WTC11 (cell line): ENCODE measurements at regions not wholly inside any gene's neighbourhood (a gene's known extent, or its start where the extent isn't known, plus 50 kb on each side); places are given as distances from the start of the nearest gene placed in this dataset.

Experiments used
- ATAC-seq: fragments of 200-7000 bp; cut with Tn5 transposase; 2 replicates; pipeline ENCODE4 v1.10.0; 2021; ENCODE audit warnings: mild to moderate bottlenecking, moderate library complexity
- CTCF ChIA-PET: fragments of 300-600 bp; sonication (Branson Sonifier 250); formaldehyde crosslinking; loops from one replicate; lab custom pipeline; 2021; ENCODE audit warnings: antibody characterized with exemption; lab: Charles Lee
- POLR2A ChIA-PET: fragments of 350-600 bp; sonication (Branson Sonifier 250); formaldehyde crosslinking; loops from one replicate; lab custom pipeline; 2021; ENCODE audit warnings: antibody characterized with exemption; lab: Charles Lee
- DNase-seq: peaks from one replicate; pipeline ENCODE4 v3.0.0; 2021; ENCODE audit warnings: low spot score
- H3K27ac Mint-ChIP-seq: 2 replicates; pipeline ENCODE4 v1.8.0; 2021; ENCODE audit warnings: mixed read lengths
- H3K27me3 Mint-ChIP-seq: 2 replicates; pipeline ENCODE4 v1.8.0; 2021; ENCODE audit warnings: low read depth, mild to moderate bottlenecking, moderate library complexity, mixed read lengths
- H3K36me3 Mint-ChIP-seq: 2 replicates; pipeline ENCODE4 v1.8.0; 2021; ENCODE audit warnings: mixed read lengths
- H3K4me1 Mint-ChIP-seq: 2 replicates; pipeline ENCODE4 v1.8.0; 2022; ENCODE audit warnings: mixed read lengths
- H3K4me3 Mint-ChIP-seq: 2 replicates; pipeline ENCODE4 v1.8.0; 2021; ENCODE audit warnings: mild to moderate bottlenecking, moderate library complexity, mixed read lengths
- H3K9me3 Mint-ChIP-seq: 2 replicates; pipeline ENCODE4 v1.8.0; 2021; ENCODE audit warnings: mixed read lengths
- CBFB ChIP-seq: sonication (generic); formaldehyde crosslinking; IDR thresholded peaks from 2 replicates; pipeline ENCODE4 v1.8.1; 2022; ENCODE audit warnings: mild to moderate bottlenecking, low read depth, missing genetic modification reagents
- CREB1 ChIP-seq: sonication (generic); formaldehyde crosslinking; IDR thresholded peaks from 2 replicates; pipeline ENCODE4 v1.8.0; 2023; ENCODE audit warnings: mild to moderate bottlenecking, missing genetic modification reagents
- EMX1 ChIP-seq: fragments of 250-450 bp; sonication (Bioruptor Pico); IDR thresholded peaks from 2 replicates; pipeline ENCODE4 v1.8.0; 2021; ENCODE audit warnings: mild to moderate bottlenecking
- ESRRA ChIP-seq: sonication (generic); formaldehyde crosslinking; IDR thresholded peaks from 2 replicates; pipeline ENCODE4 v1.8.1; 2022; ENCODE audit warnings: mild to moderate bottlenecking, missing genetic modification reagents, borderline replicate concordance
- ETV6 ChIP-seq: sonication (generic); formaldehyde crosslinking; IDR thresholded peaks from 2 replicates; pipeline ENCODE4 v1.8.1; 2022; ENCODE audit warnings: mild to moderate bottlenecking, missing genetic modification reagents
- JUN ChIP-seq: sonication (generic); formaldehyde crosslinking; IDR thresholded peaks from 2 replicates; pipeline ENCODE4 v1.8.0; 2023; ENCODE audit warnings: mild to moderate bottlenecking, missing genetic modification reagents
- SP1 ChIP-seq: sonication (generic); formaldehyde crosslinking; conservative IDR thresholded peaks from 2 replicates; pipeline ENCODE4 v1.8.1; 2022; ENCODE audit warnings: missing genetic modification reagents
- ZNF121 ChIP-seq: sonication (generic); formaldehyde crosslinking; IDR thresholded peaks from 2 replicates; pipeline ENCODE4 v1.8.0; 2023; ENCODE audit warnings: missing genetic modification reagents
- TF ChIP-seq, protein P1 (sequence below): sonication (generic); formaldehyde crosslinking; IDR thresholded peaks from 2 replicates; pipeline ENCODE4 v1.8.1; 2023; ENCODE audit warnings: mild to moderate bottlenecking, missing genetic modification reagents, moderate library complexity
- TF ChIP-seq, protein P2 (sequence below): sonication (generic); formaldehyde crosslinking; IDR thresholded peaks from 2 replicates; pipeline ENCODE4 v1.8.0; 2022; ENCODE audit warnings: mild to moderate bottlenecking, missing genetic modification reagents
- TF ChIP-seq, protein P3 (sequence below): sonication (generic); formaldehyde crosslinking; IDR thresholded peaks from 2 replicates; pipeline ENCODE4 v1.8.0; 2023; ENCODE audit warnings: missing genetic modification reagents
- TF ChIP-seq, protein P4 (sequence below): sonication (generic); formaldehyde crosslinking; IDR thresholded peaks from 2 replicates; pipeline ENCODE4 v1.8.0; 2022; ENCODE audit warnings: mild to moderate bottlenecking, missing genetic modification reagents
- TF ChIP-seq, protein P5 (sequence below): fragments of 250-450 bp; sonication (Bioruptor Pico); IDR thresholded peaks from 2 replicates; pipeline ENCODE4 v1.9.0; 2021; ENCODE audit warnings: mild to moderate bottlenecking
- TF ChIP-seq, protein P6 (sequence below): sonication (generic); formaldehyde crosslinking; IDR thresholded peaks from 2 replicates; pipeline ENCODE4 v1.8.1; 2023; ENCODE audit warnings: mild to moderate bottlenecking, missing genetic modification reagents, borderline replicate concordance

DNA sequence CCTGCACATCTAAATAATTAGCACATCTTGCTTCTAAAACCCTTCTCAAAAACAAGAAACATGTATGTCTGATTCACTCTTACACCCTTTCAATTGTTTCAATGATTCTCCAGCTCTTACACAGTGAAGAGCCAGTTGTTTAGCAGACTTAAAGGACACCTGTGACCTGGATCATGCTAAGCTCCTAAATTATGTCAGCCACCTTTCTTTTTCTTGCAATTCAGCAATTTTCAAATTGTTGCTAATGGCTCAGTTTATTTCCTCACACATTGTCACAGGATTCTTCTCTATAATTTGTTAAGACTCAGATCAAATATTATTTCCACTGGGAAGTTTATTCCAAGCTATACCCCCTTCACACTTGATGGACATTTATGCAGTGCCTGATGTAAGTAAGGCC is 413.2 kb downstream of the PLA2G4A start:
- CTCF ChIA-PET = no interaction called here
- H3K4me3 Mint-ChIP-seq = no peak overlapping the region

DNA sequence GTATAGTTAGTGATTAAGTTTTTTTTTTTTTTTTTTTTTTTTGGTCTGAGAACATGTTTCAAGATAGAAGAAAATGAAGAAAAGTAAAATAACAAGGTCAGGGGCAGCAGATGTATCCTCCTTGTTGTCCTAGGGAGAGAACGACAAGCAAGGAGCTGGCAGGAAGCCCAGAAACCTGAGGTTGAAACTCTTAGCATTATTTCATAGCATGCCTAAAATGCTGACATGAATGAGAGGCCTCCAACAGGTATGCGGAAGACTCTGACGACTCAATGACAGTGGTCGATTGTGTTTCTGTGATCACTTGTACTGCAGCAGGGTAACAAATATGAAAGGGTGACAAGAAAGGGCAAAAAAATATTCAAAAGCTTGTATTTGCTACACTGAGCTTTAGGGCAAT is 415.9 kb downstream of the PLA2G4A start:
- DNase-seq = no peak
- peaks cover 11% of the 10 kb centered on the region for H3K4me1 Mint-ChIP-seq
- H3K36me3 Mint-ChIP-seq = peaks cover 3% of the 10 kb centered on the region; the same call in 1 of the 2 replicates
- H3K9me3 Mint-ChIP-seq = peaks cover 13% of the 10 kb centered on the region
- CTCF ChIA-PET = interaction anchor here (0.6 kb wide), 1 partner anchor 14 kb away, joined by 3 read pairs; no protein-coding TSS in a partner anchor
- H3K27ac Mint-ChIP-seq = no peak overlapping the region
- ATAC-seq = peak; percentile 67
- H3K4me3 Mint-ChIP-seq = no peak overlapping the region
- TF ChIP-seq SP1 (CRISPR knock-in tag) (no peak), CREB1 (CRISPR knock-in tag) (no peak), ZNF121 (CRISPR knock-in tag) (no peak), ESRRA (CRISPR knock-in tag) (no peak)
- TF ChIP-seq, protein P1, sequence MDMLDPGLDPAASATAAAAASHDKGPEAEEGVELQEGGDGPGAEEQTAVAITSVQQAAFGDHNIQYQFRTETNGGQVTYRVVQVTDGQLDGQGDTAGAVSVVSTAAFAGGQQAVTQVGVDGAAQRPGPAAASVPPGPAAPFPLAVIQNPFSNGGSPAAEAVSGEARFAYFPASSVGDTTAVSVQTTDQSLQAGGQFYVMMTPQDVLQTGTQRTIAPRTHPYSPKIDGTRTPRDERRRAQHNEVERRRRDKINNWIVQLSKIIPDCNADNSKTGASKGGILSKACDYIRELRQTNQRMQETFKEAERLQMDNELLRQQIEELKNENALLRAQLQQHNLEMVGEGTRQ (CRISPR knock-in tag) = no peak
- TF ChIP-seq, protein P2, sequence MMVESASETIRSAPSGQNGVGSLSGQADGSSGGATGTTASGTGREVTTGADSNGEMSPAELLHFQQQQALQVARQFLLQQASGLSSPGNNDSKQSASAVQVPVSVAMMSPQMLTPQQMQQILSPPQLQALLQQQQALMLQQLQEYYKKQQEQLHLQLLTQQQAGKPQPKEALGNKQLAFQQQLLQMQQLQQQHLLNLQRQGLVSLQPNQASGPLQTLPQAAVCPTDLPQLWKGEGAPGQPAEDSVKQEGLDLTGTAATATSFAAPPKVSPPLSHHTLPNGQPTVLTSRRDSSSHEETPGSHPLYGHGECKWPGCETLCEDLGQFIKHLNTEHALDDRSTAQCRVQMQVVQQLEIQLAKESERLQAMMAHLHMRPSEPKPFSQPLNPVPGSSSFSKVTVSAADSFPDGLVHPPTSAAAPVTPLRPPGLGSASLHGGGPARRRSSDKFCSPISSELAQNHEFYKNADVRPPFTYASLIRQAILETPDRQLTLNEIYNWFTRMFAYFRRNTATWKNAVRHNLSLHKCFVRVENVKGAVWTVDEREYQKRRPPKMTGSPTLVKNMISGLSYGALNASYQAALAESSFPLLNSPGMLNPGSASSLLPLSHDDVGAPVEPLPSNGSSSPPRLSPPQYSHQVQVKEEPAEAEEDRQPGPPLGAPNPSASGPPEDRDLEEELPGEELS (CRISPR knock-in tag) = no peak
- TF ChIP-seq, protein P3, sequence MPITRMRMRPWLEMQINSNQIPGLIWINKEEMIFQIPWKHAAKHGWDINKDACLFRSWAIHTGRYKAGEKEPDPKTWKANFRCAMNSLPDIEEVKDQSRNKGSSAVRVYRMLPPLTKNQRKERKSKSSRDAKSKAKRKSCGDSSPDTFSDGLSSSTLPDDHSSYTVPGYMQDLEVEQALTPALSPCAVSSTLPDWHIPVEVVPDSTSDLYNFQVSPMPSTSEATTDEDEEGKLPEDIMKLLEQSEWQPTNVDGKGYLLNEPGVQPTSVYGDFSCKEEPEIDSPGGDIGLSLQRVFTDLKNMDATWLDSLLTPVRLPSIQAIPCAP (CRISPR knock-in tag) = no peak
- TF ChIP-seq, protein P4, sequence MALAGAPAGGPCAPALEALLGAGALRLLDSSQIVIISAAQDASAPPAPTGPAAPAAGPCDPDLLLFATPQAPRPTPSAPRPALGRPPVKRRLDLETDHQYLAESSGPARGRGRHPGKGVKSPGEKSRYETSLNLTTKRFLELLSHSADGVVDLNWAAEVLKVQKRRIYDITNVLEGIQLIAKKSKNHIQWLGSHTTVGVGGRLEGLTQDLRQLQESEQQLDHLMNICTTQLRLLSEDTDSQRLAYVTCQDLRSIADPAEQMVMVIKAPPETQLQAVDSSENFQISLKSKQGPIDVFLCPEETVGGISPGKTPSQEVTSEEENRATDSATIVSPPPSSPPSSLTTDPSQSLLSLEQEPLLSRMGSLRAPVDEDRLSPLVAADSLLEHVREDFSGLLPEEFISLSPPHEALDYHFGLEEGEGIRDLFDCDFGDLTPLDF = no peak
- POLR2A ChIA-PET = no interaction called here
- H3K27me3 Mint-ChIP-seq = no peaks in the 10 kb centered on the region

More for the DNA sequence above, 413.2 kb downstream of the PLA2G4A start:
- ATAC-seq (no peak), DNase-seq (no peak)
- H3K9me3 Mint-ChIP-seq = peaks cover 4% of the 10 kb centered on the region
- H3K27me3 Mint-ChIP-seq = no peaks in the 10 kb centered on the region
- TF ChIP-seq, protein P5, sequence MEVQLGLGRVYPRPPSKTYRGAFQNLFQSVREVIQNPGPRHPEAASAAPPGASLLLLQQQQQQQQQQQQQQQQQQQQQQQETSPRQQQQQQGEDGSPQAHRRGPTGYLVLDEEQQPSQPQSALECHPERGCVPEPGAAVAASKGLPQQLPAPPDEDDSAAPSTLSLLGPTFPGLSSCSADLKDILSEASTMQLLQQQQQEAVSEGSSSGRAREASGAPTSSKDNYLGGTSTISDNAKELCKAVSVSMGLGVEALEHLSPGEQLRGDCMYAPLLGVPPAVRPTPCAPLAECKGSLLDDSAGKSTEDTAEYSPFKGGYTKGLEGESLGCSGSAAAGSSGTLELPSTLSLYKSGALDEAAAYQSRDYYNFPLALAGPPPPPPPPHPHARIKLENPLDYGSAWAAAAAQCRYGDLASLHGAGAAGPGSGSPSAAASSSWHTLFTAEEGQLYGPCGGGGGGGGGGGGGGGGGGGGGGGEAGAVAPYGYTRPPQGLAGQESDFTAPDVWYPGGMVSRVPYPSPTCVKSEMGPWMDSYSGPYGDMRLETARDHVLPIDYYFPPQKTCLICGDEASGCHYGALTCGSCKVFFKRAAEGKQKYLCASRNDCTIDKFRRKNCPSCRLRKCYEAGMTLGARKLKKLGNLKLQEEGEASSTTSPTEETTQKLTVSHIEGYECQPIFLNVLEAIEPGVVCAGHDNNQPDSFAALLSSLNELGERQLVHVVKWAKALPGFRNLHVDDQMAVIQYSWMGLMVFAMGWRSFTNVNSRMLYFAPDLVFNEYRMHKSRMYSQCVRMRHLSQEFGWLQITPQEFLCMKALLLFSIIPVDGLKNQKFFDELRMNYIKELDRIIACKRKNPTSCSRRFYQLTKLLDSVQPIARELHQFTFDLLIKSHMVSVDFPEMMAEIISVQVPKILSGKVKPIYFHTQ (CRISPR knock-in tag) = no peak
- TF ChIP-seq CBFB (CRISPR knock-in tag) (no peak), ETV6 (CRISPR knock-in tag) (no peak), JUN (CRISPR knock-in tag) (no peak), EMX1 (no peak), SP1 (CRISPR knock-in tag) (no peak)
- TF ChIP-seq, protein P6, sequence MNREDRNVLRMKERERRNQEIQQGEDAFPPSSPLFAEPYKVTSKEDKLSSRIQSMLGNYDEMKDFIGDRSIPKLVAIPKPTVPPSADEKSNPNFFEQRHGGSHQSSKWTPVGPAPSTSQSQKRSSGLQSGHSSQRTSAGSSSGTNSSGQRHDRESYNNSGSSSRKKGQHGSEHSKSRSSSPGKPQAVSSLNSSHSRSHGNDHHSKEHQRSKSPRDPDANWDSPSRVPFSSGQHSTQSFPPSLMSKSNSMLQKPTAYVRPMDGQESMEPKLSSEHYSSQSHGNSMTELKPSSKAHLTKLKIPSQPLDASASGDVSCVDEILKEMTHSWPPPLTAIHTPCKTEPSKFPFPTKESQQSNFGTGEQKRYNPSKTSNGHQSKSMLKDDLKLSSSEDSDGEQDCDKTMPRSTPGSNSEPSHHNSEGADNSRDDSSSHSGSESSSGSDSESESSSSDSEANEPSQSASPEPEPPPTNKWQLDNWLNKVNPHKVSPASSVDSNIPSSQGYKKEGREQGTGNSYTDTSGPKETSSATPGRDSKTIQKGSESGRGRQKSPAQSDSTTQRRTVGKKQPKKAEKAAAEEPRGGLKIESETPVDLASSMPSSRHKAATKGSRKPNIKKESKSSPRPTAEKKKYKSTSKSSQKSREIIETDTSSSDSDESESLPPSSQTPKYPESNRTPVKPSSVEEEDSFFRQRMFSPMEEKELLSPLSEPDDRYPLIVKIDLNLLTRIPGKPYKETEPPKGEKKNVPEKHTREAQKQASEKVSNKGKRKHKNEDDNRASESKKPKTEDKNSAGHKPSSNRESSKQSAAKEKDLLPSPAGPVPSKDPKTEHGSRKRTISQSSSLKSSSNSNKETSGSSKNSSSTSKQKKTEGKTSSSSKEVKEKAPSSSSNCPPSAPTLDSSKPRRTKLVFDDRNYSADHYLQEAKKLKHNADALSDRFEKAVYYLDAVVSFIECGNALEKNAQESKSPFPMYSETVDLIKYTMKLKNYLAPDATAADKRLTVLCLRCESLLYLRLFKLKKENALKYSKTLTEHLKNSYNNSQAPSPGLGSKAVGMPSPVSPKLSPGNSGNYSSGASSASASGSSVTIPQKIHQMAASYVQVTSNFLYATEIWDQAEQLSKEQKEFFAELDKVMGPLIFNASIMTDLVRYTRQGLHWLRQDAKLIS = no peak
- H3K4me1 Mint-ChIP-seq = peaks cover 11% of the 10 kb centered on the region
- no peak overlapping the region for H3K27ac Mint-ChIP-seq
- POLR2A ChIA-PET = no interaction called here
- peaks cover 3% of the 10 kb centered on the region; the same call in 1 of the 2 replicates for H3K36me3 Mint-ChIP-seq
